Common myeloid progenitor, CD34-positive (primary cell): ENCODE measurements at regions not wholly inside any gene's neighbourhood (a gene's known extent, or its start where the extent isn't known, plus 50 kb on each side); places are given as distances from the start of the nearest gene placed in this dataset.

ENCODE experiments used
- CTCF ChIA-PET: fragments of 350-600 bp; sonication (Branson Sonifier 250); formaldehyde crosslinking; loops from one replicate; lab custom pipeline; 2021; ENCODE audit warnings: antibody characterized with exemption; lab: Charles Lee
- POLR2A ChIA-PET: fragments of 350-600 bp; sonication (Branson Sonifier 250); formaldehyde crosslinking; loops from one replicate; lab custom pipeline; 2021; ENCODE audit warnings: antibody characterized with exemption; lab: Charles Lee
- DNase-seq, 3 donors: peaks; one replicate each; pipeline versions ENCODE4 v3.0.0 to v3.0.0-alpha.2; 2013
- H3K27ac ChIP-seq, 2 experiments: 1 replicate in 1 of 2; 2 replicates in 1 of 2; pipeline ENCODE4 v1.7.0; 2013; ENCODE audit warnings: inconsistent platforms in 2 of 2, low read length in 2 of 2, mild to moderate bottlenecking in 2 of 2, low read depth in 1 of 2, moderate library complexity in 1 of 2; ENCODE audit not compliant: severe bottlenecking in 2 of 2, insufficient read depth in 1 of 2, poor library complexity in 1 of 2
- H3K27me3 ChIP-seq, 5 experiments: replicated peaks in 2 of 5; 1 replicate in 3 of 5; 2 replicates in 2 of 5; pipeline versions ENCODE4 v1.6.1 to v1.7.0; 2013; ENCODE audit warnings: low read length in 4 of 5, mild to moderate bottlenecking in 2 of 5, moderate library complexity in 2 of 5, inconsistent platforms in 1 of 5; ENCODE audit not compliant: insufficient read depth in 5 of 5, control insufficient read depth in 4 of 5
- H3K36me3 ChIP-seq, 4 experiments: 1 replicate in 2 of 4; 2 replicates in 2 of 4; pipeline versions ENCODE4 v1.6.1 to v1.7.0; 2013; ENCODE audit warnings: low read length in 3 of 4, control low read depth in 1 of 4, mild to moderate bottlenecking in 1 of 4; ENCODE audit not compliant: control insufficient read depth in 4 of 4, insufficient read depth in 4 of 4
- H3K4me1 ChIP-seq, 4 experiments: 1 replicate in 3 of 4; 2 replicates in 1 of 4; pipeline versions ENCODE4 v1.6.1 to v1.7.1; 2013; ENCODE audit warnings: low read length in 3 of 4, mild to moderate bottlenecking in 3 of 4, control low read depth in 1 of 4, inconsistent platforms in 1 of 4, moderate library complexity in 1 of 4; ENCODE audit not compliant: control insufficient read depth in 4 of 4, insufficient read depth in 4 of 4; ENCODE audit errors: control extremely low read depth in 1 of 4
- H3K4me3 ChIP-seq, 7 experiments: 1 replicate in 4 of 7; 2 replicates in 3 of 7; pipeline versions ENCODE4 v1.5.1 to v1.7.0; 2013; ENCODE audit warnings: mild to moderate bottlenecking in 7 of 7, low read length in 6 of 7, moderate library complexity in 6 of 7, inconsistent platforms in 2 of 7, low read depth in 2 of 7, control low read depth in 1 of 7; ENCODE audit not compliant: insufficient read depth in 4 of 7, control insufficient read depth in 1 of 7; ENCODE audit errors: extremely low read depth in 1 of 7
- H3K9me3 ChIP-seq, 5 experiments: 1 replicate in 4 of 5; 2 replicates in 1 of 5; pipeline versions ENCODE4 v1.6.1 to v1.7.1; 2013; ENCODE audit warnings: low read length in 4 of 5, mild to moderate bottlenecking in 2 of 5, inconsistent platforms in 1 of 5, low read depth in 1 of 5, moderate library complexity in 1 of 5; ENCODE audit not compliant: control insufficient read depth in 4 of 5, insufficient read depth in 2 of 5; ENCODE audit errors: control extremely low read depth in 1 of 5
- WGBS: methylation state at CpG from one replicate; pipeline ENCODE4 v1.1.5; 2013; ENCODE audit not compliant: insufficient coverage; 5-methylcytosine and 5-hydroxymethylcytosine counted together

GRCh38 chr21:34311561-34312330 is 52.1 kb upstream of the KCNE2 start:
- Histone ChIP-seq H3K4me3 (no peak overlapping the region), H3K27ac (no peak overlapping the region), H3K27me3 (peaks cover 0 to 3% (median under 1%) of the 10 kb centered on the region in 5 experiments), H3K4me1 (no peaks in the 10 kb centered on the region), H3K9me3 (no peaks in the 10 kb centered on the region), H3K36me3 (no peaks in the 10 kb centered on the region)
- ChIA-PET CTCF (no interaction called here), POLR2A (no interaction called here)
- DNase-seq: no peak
- 98% methylated on average over 7 of the region's 12 CpGs for WGBS

- ChIA-PET CTCF (no interaction called here), POLR2A (no interaction called here)
- Histone ChIP-seq H3K9me3 (no peaks in the 10 kb centered on the region), H3K36me3 (no peaks in the 10 kb centered on the region), H3K4me1 (no peaks in the 10 kb centered on the region), H3K4me3 (no peak overlapping the region), H3K27ac (no peak overlapping the region), H3K27me3 (peaks cover 0 to 5% (median 4%) of the 10 kb centered on the region in 5 experiments)
- 44% methylated on average over 1 of the region's 1 CpG for WGBS
- DNase-seq: no peak
These were observed 50.7 kb upstream of the KCNE2 start for GRCh38 chr21:34313116-34313515.
